Left lung (tissue), 4 donors: ENCODE measurements at regions not wholly inside any gene's neighbourhood (a gene's known extent, or its start where the extent isn't known, plus 50 kb on each side); places are given as distances from the start of the nearest gene placed in this dataset.
"Not testable (repeated sequence)": the region's sequence is repeated elsewhere in the genome, so short reads cannot be mapped to it uniquely, and the experiment has no call there.

Source experiments
- ATAC-seq: fragments of 200-7000 bp; cut with Tn5 transposase; one replicate; pipeline ENCODE4 v1.9.1; 2020; ENCODE audit warnings: moderate library complexity
- DNase-seq, 4 donors: peaks; one replicate each; pipeline ENCODE4 v3.0.0-alpha.2; 2013 to 2020
- H3K27ac ChIP-seq, 2 donors: fragments of 200-600 bp; sonication (generic) in 1 of 2; one replicate each; pipeline versions ENCODE4 v1.5.0 to v1.8.0; 2020 to 2021
- H3K27me3 ChIP-seq, 2 donors: fragments of 200-600 bp; sonication (generic) in 1 of 2; one replicate each; pipeline versions ENCODE4 v1.5.0 to v1.8.0; 2020 to 2021
- H3K36me3 ChIP-seq, 2 donors: fragments of 200-600 bp; sonication (generic) in 1 of 2; one replicate each; pipeline versions ENCODE4 v1.5.0 to v1.8.0; 2020 to 2021
- H3K4me1 ChIP-seq, 2 donors: fragments of 200-600 bp; one replicate each; pipeline ENCODE4 v1.8.0; 2021
- H3K4me3 ChIP-seq, 2 donors: fragments of 200-600 bp; sonication (generic) in 1 of 2; one replicate each; pipeline versions ENCODE4 v1.5.0 to v1.8.0; 2020 to 2021; ENCODE audit warnings: mild to moderate bottlenecking in 1 of 2
- H3K9me3 ChIP-seq, 2 donors: fragments of 200-600 bp; sonication (generic) in 1 of 2; one replicate each; pipeline versions ENCODE4 v1.5.0 to v1.8.0; 2020 to 2021
- CTCF ChIP-seq, 2 donors: fragments of 200-600 bp; sonication (generic) in 1 of 2; IDR thresholded peaks; one replicate each; pipeline versions ENCODE4 v1.5.0 to v1.8.0; 2021; ENCODE audit warnings: antibody characterized with exemption in 2 of 2
- intact Hi-C, 2 donors: fragments of 100-400 bp; cut with DNase I; formaldehyde crosslinking; loops; one replicate each; pipeline versions ENCODE4 v1.11.2 to v1.14.2; 2022
- donor health status: DM: no; HTN: yes; CAD: no.
- donor health status: DM: no; HTN: no; CAD: no.

DNA sequence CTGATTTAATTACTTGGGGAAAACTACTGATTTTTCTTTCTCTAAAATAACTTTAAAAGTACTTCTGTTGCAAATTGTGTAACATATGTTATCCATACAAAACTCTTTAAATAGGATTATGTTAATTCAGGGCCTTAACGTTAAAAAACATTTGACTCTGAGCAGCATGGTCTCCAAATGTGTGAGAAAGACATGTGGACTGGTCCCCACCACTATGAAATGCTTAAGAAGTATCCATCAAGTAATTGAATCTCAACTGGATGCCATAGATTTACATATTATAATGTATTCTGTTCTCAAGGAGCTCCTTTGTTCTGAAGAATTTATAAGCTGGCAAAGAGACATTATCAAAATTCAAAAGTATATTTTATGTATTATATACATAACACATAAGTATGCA is 130.8 kb upstream of the HEY2 start:
- no peaks in the 10 kb centered on the region for H3K36me3 ChIP-seq
- H3K27ac ChIP-seq, result no peak overlapping the region
- intact Hi-C loops, result no loop called here
- DNase-seq, result no peak
- H3K4me1 ChIP-seq, result no peaks in the 10 kb centered on the region
- TF ChIP-seq CTCF (IDR thresholded peaks at IDR 0.05), result no peak
- H3K4me3 ChIP-seq, result no peak overlapping the region
- H3K9me3 ChIP-seq, result no peaks in the 10 kb centered on the region
- ATAC-seq, result no peak
- H3K27me3 ChIP-seq, result no peaks in the 10 kb centered on the region

DNA sequence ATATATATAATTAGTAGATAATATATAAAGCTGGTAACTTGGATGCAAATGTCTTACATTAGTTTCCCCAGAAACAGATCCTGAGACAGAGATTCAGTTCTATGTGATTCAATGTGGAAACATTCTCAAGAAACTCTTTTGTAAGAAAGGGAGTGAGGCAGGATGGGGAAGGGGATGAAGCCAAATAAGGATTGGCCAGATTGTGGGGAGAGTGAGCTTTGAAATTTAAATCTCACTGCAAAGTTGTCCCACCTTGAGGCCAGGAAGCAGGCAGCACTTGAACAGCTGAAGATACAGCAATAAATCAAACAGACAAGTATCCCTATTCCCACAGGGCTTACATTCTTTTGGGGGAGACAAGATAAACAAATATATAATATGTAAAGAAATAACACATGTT is 126.3 kb upstream of the HEY2 start:
- H3K27me3 ChIP-seq, result no peaks in the 10 kb centered on the region
- no peak overlapping the region for H3K27ac ChIP-seq
- intact Hi-C loops, result no loop called here
- H3K36me3 ChIP-seq, result no peaks in the 10 kb centered on the region
- ATAC-seq (no peak), DNase-seq (no peak)
- no peak overlapping the region for H3K4me3 ChIP-seq
- TF ChIP-seq CTCF (IDR thresholded peaks at IDR 0.05), result no peak
- H3K9me3 ChIP-seq, result no peaks in the 10 kb centered on the region
- H3K4me1 ChIP-seq, result no peaks in the 10 kb centered on the region

GRCh38 chr6:125631165-125631564 is 118.3 kb upstream of the HEY2 start:
- Histone ChIP-seq H3K27ac (no peak overlapping the region), H3K27me3 (no peaks in the 10 kb centered on the region), H3K4me3 (no peak overlapping the region), H3K36me3 (no peaks in the 10 kb centered on the region), H3K4me1 (no peaks in the 10 kb centered on the region), H3K9me3 (no peaks in the 10 kb centered on the region)
- no peak for DNase-seq
- intact Hi-C loops, result no loop called here
- ATAC-seq, result no peak
- TF ChIP-seq CTCF (IDR thresholded peaks at IDR 0.05), result no peak

- H3K36me3 ChIP-seq, H3K27ac ChIP-seq, H3K4me3 ChIP-seq, DNase-seq, intact Hi-C loops, H3K27me3 ChIP-seq, ATAC-seq, H3K4me1 ChIP-seq, H3K9me3 ChIP-seq: not testable (repeated sequence)
Observed at GRCh38 chr6:125636011-125636410, 113.4 kb upstream of the HEY2 start.

DNA sequence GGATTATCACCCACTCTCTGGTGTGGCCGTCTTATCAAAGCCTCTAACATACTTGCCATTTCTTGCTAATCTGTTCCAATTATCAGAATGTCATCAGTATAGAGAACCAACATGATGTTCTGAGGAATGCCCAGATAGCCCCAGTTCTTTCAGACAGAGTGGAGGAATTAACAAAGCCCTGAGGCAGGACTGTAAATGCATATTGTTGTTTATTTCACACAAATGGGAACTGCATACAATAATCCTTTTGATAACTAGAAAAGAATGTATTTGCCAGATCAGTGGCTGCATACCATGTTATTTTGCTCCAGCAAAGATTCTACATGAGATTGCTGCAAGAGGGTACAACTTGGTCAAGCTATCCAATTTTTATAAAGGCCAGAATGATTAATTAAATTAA is 112.8 kb upstream of the HEY2 start:
- H3K4me1 ChIP-seq, result no peaks in the 10 kb centered on the region
- H3K36me3 ChIP-seq, result no peaks in the 10 kb centered on the region
- no peaks in the 10 kb centered on the region for H3K9me3 ChIP-seq
- no peak overlapping the region for H3K27ac ChIP-seq
- no peak for TF ChIP-seq CTCF (IDR thresholded peaks at IDR 0.05)
- intact Hi-C loops, result no loop called here
- H3K27me3 ChIP-seq, result no peaks in the 10 kb centered on the region
- ATAC-seq (no peak), DNase-seq (no peak)
- H3K4me3 ChIP-seq, result no peak overlapping the region

- H3K4me3 ChIP-seq, result no peak overlapping the region
- no peaks in the 10 kb centered on the region for H3K36me3 ChIP-seq
- H3K4me1 ChIP-seq, result no peaks in the 10 kb centered on the region
- DNase-seq (no peak), ATAC-seq (no peak)
- no peak overlapping the region for H3K27ac ChIP-seq
- no peaks in the 10 kb centered on the region for H3K9me3 ChIP-seq
- intact Hi-C loops, result no loop called here
- no peak for TF ChIP-seq CTCF (IDR thresholded peaks at IDR 0.05)
- no peaks in the 10 kb centered on the region for H3K27me3 ChIP-seq
Observed at GRCh38 chr6:125637207-125637606, 112.2 kb upstream of the HEY2 start.
